ENCODE measurements at regions not wholly inside any gene's neighbourhood (a gene's known extent, or its start where the extent isn't known, plus 50 kb on each side); places are given as distances from the start of the nearest gene placed in this dataset.

DNA sequence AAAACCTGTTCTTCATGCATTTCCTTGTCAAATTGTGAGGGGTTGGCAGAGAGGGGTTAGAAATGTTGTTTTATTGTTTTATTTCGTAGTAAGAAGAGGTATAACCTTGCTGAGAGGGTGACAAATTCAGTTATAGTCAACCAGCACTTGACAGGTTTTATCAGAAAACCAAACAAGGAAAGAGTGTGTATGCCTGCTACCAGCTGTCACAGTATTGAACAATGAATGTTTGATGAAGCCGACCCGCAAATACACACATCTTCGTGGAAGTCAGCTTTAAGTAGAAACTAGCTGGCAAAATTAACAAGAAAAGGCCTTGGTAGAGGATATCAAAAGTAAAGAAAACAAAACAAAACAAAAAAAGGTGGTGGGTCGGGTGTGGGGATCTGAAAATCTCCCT, 214.6 kb upstream of the TLE4 start:
- no peak for TF ChIP-seq CTCF (IDR thresholded peaks at IDR 0.05)
- TF ChIP-seq EP300 (IDR thresholded peaks at IDR 0.05), result no peak
